DMS 273 (cell line): ENCODE measurements at regions not wholly inside any gene's neighbourhood (a gene's known extent, or its start where the extent isn't known, plus 50 kb on each side); places are given as distances from the start of the nearest gene placed in this dataset.
"Not testable (repeated sequence)": the region's sequence is repeated elsewhere in the genome, so short reads cannot be mapped to it uniquely, and the experiment has no call there.

Source experiments
- DNase-seq: peaks from one replicate; lab custom pipeline; 2025; ENCODE audit not compliant: unreplicated experiment; lab: John Stamatoyannopoulos, UW

- no peak for DNase-seq
Observed at GRCh38 chr6:125423047-125423446, 121.3 kb upstream of the HDDC2 start.

- DNase-seq: no peak
Observed at GRCh38 chr6:125431971-125432370, 130.2 kb upstream of the HDDC2 start.

DNA sequence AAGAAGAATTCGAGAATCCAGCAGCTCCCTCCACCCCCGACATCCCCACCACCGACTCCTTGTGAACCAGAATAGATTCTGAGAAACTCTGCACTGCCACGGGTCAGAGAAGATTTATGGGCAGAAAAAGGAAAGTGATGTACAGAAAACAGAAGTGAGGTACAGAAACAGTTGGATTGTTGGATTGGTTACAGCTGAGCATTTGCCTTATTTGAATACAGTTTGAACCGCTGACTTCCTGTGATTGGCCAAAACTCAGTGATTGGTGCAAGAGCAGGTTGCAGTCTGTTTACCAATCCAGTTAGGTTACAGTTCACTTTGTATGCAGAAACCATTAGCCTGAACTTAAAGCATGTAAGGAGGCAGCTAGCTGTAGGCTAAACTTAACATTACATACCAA lies 131.2 kb upstream of the HDDC2 start:
- DNase-seq: no peak

GRCh38 chr6:125434760-125435159 lies 133.0 kb upstream of the HDDC2 start:
- no peak for DNase-seq

DNA sequence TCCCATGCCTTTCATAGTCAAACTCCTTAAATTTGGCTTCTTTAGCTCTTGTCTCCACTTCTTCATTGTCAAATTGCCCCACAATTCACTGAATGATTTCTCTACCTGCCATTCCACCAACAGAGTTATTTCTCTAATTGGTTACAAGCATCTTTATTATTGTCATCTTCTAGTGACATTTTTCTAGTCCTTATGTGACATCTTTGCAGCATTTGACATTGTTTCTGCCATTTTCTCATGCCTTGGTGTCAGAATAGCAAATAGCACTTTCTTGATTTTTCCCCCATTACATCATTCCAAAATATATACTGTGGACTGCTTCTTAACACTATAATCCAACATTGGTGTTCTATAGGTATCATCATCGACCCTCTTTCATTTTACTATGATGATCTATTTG lies 137.7 kb upstream of the HDDC2 start:
- DNase-seq: no peak

DNA sequence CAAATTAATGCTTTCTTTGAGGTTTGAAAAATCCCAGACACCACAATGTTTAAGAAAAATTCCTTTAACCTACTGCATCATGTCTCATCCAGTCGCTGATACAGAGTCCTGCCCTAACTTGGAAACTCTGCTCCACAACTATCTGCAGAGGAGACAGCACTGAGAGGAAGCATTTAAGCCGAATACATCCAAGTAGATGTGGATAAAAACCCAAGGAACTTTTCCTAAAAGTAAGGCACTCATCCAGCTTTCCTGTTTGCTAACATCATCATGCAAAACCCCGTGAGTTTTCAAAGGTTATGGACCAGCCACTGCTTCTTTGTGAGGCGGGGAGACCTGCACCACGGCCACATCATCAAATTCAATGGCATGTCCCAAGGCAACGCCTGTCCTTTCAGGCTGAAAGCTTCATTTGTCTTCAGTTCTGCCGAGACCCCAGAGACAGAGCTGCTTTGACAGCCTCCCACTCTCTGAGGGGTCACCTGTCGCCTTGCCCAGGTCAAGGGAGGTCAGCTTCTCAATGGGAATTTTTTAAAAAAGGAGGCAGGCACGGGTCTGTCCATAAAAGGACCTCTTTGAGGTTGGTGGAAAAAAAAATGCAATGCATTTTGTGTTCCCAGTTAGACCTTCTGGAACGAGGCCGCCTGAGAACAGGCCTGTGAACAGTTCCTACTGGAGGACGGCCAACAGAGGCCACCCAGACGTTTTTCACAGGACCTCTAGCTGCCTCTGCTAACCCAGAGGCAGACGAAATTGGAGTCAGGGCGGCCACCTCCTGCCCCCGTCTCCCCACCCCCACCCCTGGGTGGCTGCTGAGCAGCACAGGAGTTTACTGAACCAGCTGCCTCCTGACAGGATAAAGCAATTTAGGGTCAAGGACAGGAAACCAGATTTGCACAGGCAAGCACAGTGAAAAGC lies 142.5 kb upstream of the HDDC2 start:
- peak; percentile 46 for DNase-seq

DNA sequence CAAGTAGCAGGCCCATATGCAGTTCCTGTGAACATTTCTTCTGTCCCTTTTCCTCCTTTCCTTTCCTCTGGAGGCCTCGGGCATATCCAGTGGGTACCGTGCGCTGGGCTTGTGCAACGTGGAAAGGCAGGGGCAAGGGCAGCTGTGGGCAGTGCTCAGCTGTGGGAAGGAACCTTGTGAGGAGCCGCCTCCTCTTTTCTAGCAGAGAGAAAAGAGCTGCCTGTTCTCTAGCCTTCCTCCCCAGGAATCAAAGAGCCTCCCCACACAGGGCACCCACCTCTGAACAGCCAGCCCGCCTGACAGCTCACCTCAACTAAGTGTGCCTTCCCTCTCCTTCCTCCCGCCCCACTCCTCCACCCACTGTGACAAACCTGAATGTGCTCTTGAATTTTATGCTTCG lies 143.3 kb upstream of the HDDC2 start:
- no peak for DNase-seq

DNA sequence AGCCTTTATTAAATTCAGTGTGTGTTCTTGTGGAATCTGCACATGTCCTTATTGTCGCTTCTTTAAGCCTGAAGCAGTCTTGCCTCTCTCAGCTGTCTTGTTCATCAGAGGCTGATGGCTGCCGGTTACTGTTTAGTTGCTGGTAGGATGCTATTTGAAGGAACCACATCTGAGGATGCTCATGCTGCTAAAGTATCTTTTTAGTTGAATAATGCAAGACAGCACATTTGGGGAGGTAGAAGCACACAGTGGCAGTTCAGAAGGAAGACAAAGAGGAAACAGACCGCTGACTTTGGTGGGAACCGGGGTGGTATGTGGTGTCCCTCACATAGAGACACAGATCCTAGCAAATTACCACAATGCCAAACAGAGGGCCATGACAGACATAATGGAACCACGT lies 144.2 kb upstream of the HDDC2 start:
- no peak for DNase-seq

DNA sequence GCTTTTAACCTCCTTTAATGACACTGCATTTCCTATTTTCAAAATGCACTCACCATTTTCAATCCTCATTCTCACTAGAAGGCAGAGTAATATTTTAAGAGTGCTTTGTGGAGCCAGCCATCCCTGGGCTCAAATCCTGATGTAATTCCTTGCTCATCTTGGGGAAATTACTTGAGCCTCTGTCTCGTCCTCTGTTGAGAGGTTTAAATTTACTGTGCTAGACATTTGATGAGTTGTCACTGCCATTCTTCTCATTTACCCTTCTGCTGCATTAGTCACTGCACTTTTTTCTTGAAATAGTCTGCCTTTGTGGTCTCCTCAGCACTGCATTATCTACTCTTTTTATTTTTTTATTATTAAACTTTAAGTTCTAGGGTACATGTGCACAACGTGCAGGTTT lies 150.0 kb upstream of the HDDC2 start:
- no peak for DNase-seq

- DNase-seq: no peak
Observed at GRCh38 chr6:125453516-125453915, 151.7 kb upstream of the HDDC2 start.

GRCh38 chr6:125454351-125454750 lies 152.6 kb upstream of the HDDC2 start:
- DNase-seq: no peak

DNA sequence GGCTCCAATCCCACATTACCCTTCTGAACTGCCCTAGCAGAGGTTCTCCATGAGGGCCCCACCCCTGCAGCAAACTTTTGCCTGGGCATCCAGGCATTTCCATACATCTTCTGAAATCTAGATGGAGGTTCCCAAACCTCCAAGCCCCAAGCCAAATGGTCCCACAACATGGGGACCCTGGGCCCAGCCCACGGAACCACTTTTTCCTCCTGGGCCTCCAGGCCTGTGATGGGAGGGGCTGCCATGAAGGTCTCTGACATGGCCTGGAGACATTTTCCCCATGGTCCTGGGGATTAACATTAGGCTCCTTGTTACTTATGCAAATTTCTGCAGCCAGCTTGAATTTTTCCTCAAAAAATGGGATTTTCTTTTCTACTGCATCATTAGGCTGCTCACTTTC lies 156.7 kb upstream of the HDDC2 start:
- DNase-seq: not testable (repeated sequence)

DNA sequence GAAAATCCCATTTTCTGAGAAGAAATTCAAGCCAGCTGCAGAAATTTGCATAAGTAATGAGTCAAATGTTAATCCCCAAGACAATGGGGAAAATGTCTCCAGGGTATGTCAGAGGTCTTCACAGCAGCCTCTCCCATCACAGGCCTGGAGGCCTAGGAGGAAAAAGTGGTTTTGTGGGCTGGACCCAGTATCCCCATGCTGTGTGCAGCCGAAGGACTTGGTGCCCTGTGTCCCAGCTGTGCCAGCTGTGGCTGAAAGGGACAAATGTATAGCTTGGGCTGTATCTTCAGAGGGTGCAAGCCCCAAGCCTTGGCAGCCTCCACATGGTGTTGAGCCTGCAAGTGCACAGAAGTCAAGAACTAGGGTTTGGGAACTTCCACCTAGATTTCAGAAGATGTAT lies 163.6 kb upstream of the HDDC2 start:
- DNase-seq: not testable (repeated sequence)

DNA sequence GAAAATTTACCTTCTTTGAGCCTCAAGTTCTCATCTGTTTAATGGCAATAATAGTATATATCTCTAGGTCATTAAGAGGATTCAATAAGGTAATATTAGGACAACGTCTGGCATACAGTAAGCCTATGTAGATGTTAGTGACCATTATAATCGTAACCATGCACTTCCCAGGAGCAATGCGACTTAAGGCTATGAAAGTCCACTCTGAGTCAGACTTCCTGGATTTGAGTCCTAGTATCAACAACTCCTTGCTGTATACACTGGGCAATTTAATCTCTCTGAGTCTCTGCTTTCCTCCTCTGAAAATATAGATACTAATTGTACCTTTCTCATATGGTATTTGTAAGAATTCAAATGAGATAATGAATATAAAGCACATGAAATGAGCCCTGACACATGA lies 168.1 kb upstream of the HDDC2 start:
- DNase-seq: no peak

- no peak for DNase-seq
Observed at GRCh38 chr6:125471667-125472066, 169.9 kb upstream of the HDDC2 start.

GRCh38 chr6:125474061-125474460 lies 172.3 kb upstream of the HDDC2 start:
- no peak for DNase-seq

- DNase-seq: no peak
Observed at GRCh38 chr6:125477156-125477555, 175.4 kb upstream of the HDDC2 start.

- no peak for DNase-seq
Observed at GRCh38 chr6:125477844-125478243, 176.1 kb upstream of the HDDC2 start.

- no peak for DNase-seq
Observed at GRCh38 chr6:125480146-125480545, 178.4 kb upstream of the HDDC2 start.

DNA sequence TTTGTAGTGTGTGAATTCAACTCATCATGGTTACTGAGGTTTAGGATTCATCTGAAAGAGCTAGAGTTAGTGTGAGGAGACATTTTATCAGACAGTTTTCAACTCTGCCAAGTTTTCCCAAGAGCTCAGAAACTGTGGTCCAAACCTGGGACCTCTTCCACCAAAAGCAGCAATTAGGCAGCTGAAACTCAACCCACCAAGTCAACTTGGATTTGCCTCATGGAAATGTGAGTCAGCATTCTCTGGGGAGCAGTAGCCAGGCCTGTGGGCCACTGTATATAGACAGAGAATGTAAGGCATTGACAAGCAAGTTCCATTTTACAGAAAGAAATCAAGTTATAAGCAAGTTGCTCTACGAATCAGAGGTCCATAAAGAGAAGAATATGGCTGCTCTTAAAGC lies 178.8 kb upstream of the HDDC2 start:
- no peak for DNase-seq

- DNase-seq: no peak
Observed at GRCh38 chr6:125481056-125481455, 179.3 kb upstream of the HDDC2 start.

- DNase-seq: no peak
Observed at GRCh38 chr6:125485757-125486156, 184.0 kb upstream of the HDDC2 start.

- DNase-seq: peak; percentile 14
Observed at GRCh38 chr6:125486881-125487280, 185.1 kb upstream of the HDDC2 start.
